ENCODE measurements at regions not wholly inside any gene's neighbourhood (a gene's known extent, or its start where the extent isn't known, plus 50 kb on each side); places are given as distances from the start of the nearest gene placed in this dataset.
"Not testable (repeated sequence)": the region's sequence is repeated elsewhere in the genome, so short reads cannot be mapped to it uniquely, and the experiment has no call there.

GRCh38 chr6:37078814-37079213 is 73.4 kb downstream of the FGD2 start:
- no peak for DNase-seq (ENCODE audit: low spot score in 2 of 2)
- TF ChIP-seq POLR2A (IDR thresholded peaks at IDR 0.05) (no peak), POLR2AphosphoS5 (IDR thresholded peaks at IDR 0.05) (no peak)
- intact Hi-C loops (cut with DNase I; ENCODE audit: low total_unique reads): no loop called here
- Histone ChIP-seq H3K27ac (no peak overlapping the region), H3K36me3 (no peaks in the 10 kb centered on the region), H3K4me3 (no peak overlapping the region), H3K4me1 (no peaks in the 10 kb centered on the region), H3K9me3 (no peaks in the 10 kb centered on the region), H3K27me3 (no peaks in the 10 kb centered on the region)

- no peak for DNase-seq (ENCODE audit: low spot score in 2 of 2)
- H3K4me3 ChIP-seq: no peak overlapping the region
- intact Hi-C loops (cut with DNase I; ENCODE audit: low total_unique reads): loop anchor here (5.0 kb wide), 1 partner anchor 621 kb away; no protein-coding TSS in a partner anchor
- H3K36me3 ChIP-seq: no peaks in the 10 kb centered on the region
- no peak overlapping the region for H3K27ac ChIP-seq
- no peaks in the 10 kb centered on the region for H3K9me3 ChIP-seq
- no peaks in the 10 kb centered on the region for H3K4me1 ChIP-seq
- H3K27me3 ChIP-seq: no peaks in the 10 kb centered on the region
- TF ChIP-seq POLR2A (IDR thresholded peaks at IDR 0.05): no peak
- no peak for TF ChIP-seq POLR2AphosphoS5 (IDR thresholded peaks at IDR 0.05)
- TF ChIP-seq CTCF (IDR thresholded peaks at IDR 0.05): no peak
These were observed 75.7 kb downstream of the FGD2 start for GRCh38 chr6:37081042-37081607.

GRCh38 chr6:37082390-37083130 is 77.1 kb downstream of the FGD2 start:
- H3K27me3 ChIP-seq: no peaks in the 10 kb centered on the region
- peak overlapping the region in 1 of 2 donors; percentile 78 for H3K27ac ChIP-seq
- intact Hi-C loops (cut with DNase I; ENCODE audit: low total_unique reads): loop anchor here (5.0 kb wide), 1 partner anchor 620 kb away; no protein-coding TSS in a partner anchor
- H3K4me3 ChIP-seq: no peak overlapping the region
- no peak for DNase-seq (ENCODE audit: low spot score in 2 of 2)
- no peaks in the 10 kb centered on the region for H3K36me3 ChIP-seq
- TF ChIP-seq CTCF (IDR thresholded peaks at IDR 0.05) (no peak), POLR2AphosphoS5 (IDR thresholded peaks at IDR 0.05) (no peak), POLR2A (IDR thresholded peaks at IDR 0.05) (no peak)
- no peaks in the 10 kb centered on the region for H3K4me1 ChIP-seq
- no peaks in the 10 kb centered on the region for H3K9me3 ChIP-seq

- no peaks in the 10 kb centered on the region for H3K36me3 ChIP-seq
- H3K27me3 ChIP-seq: no peaks in the 10 kb centered on the region
- H3K27ac ChIP-seq: peak overlapping the region; percentile 63 to 78
These were observed 78.0 kb downstream of the FGD2 start for GRCh38 chr6:37083243-37084138.

GRCh38 chr6:37084665-37085064 is 79.2 kb downstream of the FGD2 start:
- H3K36me3 ChIP-seq; H3K4me3 ChIP-seq; DNase-seq (ENCODE audit: low spot score in 2 of 2); H3K4me1 ChIP-seq; H3K9me3 ChIP-seq; H3K27me3 ChIP-seq: not testable (repeated sequence)
- H3K27ac ChIP-seq: peak overlapping the region in 1 of 2 donors; percentile 62
- intact Hi-C loops (cut with DNase I; ENCODE audit: low total_unique reads): loop anchor here (5.0 kb wide), 1 partner anchor 618 kb away; no protein-coding TSS in a partner anchor

More at GRCh38 chr6:37083243-37084138, 78.0 kb downstream of the FGD2 start:
- Histone ChIP-seq H3K4me1 (no peaks in the 10 kb centered on the region), H3K4me3 (no peak overlapping the region), H3K9me3 (no peaks in the 10 kb centered on the region)
- peak; percentile 76 to 91 (median 84) for TF ChIP-seq POLR2AphosphoS5 (IDR thresholded peaks at IDR 0.05)
- no peak for TF ChIP-seq CTCF (IDR thresholded peaks at IDR 0.05)
- TF ChIP-seq POLR2A (IDR thresholded peaks at IDR 0.05): no peak
- intact Hi-C loops (cut with DNase I; ENCODE audit: low total_unique reads): loop anchor here (5.0 kb wide), 1 partner anchor 619 kb away; no protein-coding TSS in a partner anchor
- DNase-seq (ENCODE audit: low spot score in 2 of 2): peak; percentile 58 to 83
